GM19372 (cell line): ENCODE measurements at regions not wholly inside any gene's neighbourhood (a gene's known extent, or its start where the extent isn't known, plus 50 kb on each side); places are given as distances from the start of the nearest gene placed in this dataset.

ENCODE experiments used
- ATAC-seq: cut with Tn5 transposase; IDR thresholded peaks from one replicate; pipeline ENCODE4 v1.9.1; 2021; ENCODE audit warnings: mild to moderate bottlenecking, low read depth, moderate library complexity; ENCODE audit not compliant: unreplicated experiment

DNA sequence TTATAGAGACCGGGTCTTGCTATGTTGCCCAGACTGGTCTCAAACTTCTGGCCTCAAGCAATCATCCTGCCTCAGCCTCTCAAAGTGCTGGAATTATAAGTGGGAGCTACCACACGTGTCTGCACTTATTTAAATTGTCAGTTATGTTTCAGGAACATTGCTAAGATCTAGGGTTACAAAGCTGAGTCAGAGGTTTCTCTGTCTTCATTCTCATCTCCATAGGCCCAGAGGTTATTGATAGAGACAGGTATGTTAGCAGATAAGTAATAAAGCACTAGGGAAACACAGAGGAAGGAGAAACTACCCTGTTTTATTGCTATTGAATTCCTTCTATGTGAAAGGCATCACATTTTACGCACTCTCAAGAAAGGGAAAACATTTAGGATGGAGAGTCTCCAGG lies 214.1 kb downstream of the REEP3 start:
- no peak for ATAC-seq

DNA sequence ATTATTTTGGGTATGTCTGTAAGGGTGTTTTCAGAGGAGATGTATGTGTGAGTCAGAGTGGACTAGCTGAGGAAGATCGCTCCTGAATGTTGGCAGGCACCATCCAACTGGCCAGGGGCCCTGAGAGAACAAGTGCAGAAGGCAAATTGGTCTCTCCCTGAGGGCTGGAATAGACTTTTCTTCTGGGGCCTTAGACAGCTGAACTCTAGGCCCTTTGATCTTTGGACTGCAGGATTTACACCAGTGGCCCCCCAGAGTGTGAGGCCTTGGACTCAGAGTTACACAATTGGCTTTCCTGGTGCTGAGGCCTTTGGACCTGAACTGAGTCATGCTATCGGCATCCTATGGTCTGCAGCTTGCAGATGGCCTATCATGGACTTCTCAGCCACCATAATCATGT lies 217.2 kb downstream of the REEP3 start:
- no peak for ATAC-seq

DNA sequence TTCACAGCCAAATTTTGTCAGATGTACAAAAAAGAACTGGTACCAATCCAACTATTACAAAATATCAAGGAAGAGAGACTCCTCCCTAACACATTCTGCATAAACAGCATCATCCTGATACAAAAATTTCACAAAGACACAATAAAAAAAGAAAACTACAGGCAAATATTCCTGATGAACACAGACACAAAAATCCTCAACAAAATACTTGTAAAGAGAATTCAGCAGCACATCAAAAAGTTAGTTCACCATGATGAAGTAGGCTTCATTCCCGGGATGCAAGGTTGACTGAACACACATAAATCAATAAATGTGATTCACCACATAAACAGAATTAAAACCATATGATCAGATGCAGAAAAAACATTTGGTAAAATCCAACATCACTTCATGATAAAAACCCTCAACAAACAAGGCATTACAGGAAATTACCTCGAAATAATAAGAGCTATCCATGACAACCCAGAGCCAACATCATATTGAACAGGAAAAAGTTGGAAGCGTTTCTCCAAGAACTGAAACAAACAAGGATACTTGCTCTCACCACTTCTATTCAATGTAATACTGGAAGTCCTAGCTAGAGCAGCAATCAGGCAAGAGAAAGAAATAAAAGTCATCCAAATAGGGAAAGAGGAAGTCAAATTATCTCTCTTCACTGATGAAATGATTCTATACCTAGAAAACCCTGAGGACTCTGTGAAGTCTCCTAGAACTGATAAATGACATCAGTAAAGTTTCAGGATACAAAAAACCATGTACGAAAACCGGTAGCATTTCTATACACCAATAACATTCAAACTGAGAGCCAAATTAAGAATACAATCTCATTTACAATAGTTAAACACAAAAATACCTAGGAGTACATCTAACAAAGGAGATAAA lies 223.1 kb downstream of the REEP3 start:
- ATAC-seq = no peak

DNA sequence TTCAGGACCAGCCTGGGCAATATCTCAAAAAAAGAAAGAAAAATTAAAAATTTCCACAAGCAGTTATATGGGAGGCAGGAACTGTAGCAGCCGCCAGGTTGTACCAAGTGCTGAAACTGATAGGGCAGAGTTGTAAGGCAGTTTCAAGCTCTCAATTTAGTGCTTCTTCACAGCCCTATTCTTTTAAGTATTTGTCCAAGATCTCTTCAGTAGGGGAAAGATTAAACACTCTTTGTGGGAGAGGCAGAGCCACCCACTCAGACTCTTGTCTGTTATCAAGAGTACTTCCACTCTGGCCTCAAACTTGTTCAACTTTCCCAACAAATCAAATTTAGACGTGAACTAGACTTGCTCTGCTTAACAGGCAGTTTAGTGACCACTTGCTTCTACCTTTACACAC lies 228.7 kb downstream of the REEP3 start:
- no peak for ATAC-seq

GRCh38 chr10:63751836-63752235 lies 230.6 kb downstream of the REEP3 start:
- ATAC-seq = no peak

DNA sequence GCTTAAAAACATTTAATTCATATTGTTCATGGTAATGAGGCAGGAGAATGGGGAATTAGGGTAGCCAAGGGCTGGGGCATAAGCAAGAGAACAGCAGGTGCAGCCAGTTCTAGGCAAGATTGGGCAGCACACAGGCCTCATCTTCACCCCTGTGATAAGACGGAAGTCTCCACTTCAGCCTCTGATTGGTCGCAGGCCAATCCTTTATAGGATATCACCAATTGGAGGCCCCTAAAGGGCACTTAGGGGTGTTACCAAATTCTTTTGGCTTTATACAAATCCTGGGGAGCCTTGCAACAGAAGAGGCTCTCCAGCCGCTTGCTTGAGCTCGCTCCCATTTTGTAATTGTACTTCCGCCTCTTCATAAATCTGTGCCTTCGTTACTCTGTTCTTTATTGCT lies 231.1 kb downstream of the REEP3 start:
- ATAC-seq = no peak

DNA sequence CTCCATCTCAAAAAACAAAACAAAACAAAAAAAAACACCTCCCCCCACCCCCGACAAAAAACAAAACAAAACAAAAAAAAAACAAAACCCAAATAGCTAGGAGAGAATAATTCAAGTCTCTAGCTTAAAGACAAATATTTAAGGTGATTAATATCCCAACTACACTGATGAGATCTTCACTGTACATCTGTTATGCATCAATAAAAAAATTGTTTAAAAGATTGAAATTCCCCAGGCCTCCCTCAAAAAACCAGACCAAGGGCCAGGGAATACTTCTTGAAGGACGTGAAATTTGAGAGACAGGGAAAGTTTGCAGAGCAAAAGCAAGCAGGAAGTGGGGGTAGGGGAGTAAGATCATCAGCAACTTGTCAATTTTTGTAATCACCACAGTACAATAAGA lies 232.6 kb downstream of the REEP3 start:
- no peak for ATAC-seq

DNA sequence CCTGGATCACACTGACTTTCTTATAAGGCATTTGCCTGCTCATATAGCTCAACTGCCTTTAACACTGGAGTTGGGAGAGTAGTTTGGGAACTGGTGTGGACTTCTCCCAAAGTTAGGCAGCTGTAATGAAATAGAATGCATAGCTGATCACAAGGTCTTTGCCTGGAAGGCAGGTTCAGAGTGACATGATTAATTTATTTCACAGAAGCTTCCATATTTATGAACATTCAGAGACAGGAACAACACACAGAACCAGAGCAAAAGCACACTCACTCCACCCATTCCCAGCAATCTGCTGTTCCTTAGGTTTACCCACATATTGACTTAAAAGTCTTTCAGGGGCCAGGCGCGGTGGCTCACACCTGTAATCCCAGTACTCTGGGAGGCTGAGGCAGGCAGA lies 234.2 kb downstream of the REEP3 start:
- no peak for ATAC-seq

- no peak for ATAC-seq
Measured at GRCh38 chr10:63757067-63757466, 235.9 kb downstream of the REEP3 start.

DNA sequence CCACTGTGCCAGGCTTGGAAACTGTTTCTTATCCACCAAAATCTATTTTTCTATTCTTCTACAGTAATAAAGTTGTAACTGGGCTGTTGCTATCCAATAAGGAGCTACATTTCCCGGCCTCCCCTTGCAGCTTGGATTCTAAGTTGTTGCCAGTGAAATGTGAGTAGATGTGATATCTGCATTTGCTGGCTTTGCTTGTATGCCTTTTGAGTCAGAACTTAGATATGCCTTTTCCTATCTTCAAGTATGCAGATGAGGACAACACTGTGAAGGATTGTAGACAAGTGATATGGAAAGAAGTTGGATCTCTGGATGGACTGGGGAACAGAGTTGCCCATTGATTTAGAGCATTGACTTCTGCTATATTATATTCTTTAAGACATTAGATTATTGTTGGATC lies 236.9 kb downstream of the REEP3 start:
- no peak for ATAC-seq

DNA sequence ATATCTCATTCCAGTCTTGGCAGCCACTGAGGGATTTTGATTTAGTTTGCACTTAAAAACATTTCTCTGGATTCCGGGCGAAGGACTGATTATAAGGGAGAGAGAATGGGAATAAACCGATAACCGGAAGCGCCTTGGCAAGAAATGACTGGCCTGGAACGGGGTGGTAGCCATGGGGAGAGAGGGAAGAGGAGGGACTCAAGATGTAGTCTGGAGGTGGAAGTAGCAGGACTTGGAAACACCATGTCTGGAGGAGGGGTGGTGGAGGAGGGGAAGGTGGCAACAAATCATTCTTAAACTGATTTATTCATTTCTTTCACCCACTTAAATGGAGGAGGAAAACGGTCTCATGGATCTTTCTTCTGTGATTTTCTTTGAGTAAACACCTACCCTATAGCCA lies 238.1 kb downstream of the REEP3 start:
- ATAC-seq = no peak

GRCh38 chr10:63760034-63760707 lies 239.0 kb downstream of the REEP3 start:
- no peak for ATAC-seq

- no peak for ATAC-seq
Measured at GRCh38 chr10:63760708-63761047, 239.5 kb downstream of the REEP3 start.

- ATAC-seq = no peak
Measured at GRCh38 chr10:63761243-63761642, 240.0 kb downstream of the REEP3 start.

DNA sequence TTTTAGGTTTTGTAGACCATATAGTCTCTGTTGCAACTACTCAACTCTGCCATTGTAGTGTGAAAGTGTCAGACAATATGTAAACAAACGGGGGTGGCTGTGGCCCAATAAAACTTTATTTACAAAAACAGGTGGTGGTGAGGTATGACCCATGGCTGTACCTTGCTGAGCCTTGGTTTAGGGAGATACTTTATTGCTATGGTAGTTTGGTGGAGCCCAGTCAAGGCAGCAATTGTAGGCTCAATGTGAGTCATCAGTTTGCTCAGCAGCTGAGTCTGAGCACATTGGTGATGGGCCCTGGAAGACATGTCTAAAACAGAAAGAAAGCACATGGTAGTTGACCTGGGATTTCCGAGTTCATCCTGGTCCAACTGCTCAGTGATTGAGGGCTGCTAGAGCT lies 242.5 kb downstream of the REEP3 start:
- no peak for ATAC-seq

DNA sequence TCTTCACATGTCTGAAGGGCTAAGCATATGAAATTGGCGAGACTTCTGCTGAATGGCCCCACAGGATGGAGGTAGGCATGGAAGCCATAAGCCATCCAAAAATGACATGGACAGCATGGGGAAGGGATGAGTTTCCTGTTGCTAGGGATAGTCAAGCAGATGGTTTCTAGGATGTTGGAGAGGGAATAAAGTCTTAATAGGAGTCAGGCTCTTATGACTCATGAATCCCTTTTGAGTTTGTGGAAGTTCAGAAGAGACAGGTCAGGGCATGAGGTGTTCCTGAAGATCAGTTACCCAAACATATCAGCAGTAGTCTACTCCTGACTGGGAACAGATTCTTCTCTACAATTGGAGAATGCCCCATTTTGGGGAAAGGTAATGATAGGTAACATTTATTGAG lies 243.9 kb downstream of the REEP3 start:
- ATAC-seq = no peak

GRCh38 chr10:63766745-63767137 lies 245.5 kb downstream of the REEP3 start:
- ATAC-seq = no peak

GRCh38 chr10:63767138-63767801 lies 246.1 kb downstream of the REEP3 start:
- no peak for ATAC-seq

DNA sequence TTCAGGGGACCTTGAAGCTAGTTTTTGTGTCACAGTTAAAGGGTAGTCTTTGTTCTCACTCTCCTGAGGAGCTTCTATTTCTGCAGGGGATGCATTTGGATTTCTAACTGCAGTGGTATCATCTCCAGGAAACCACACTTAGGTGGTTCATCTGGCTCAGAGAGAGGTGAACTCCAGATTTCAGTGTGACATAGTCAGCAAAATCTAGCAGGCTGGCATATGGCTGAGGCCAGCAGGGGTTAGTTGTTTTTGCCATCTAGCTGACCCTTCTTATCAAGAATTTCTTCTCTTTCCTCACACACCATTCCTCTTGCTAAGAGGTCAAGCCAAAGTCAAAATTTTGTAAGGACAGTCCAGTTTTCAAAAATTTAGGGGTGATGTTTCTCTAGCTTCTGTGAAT lies 248.2 kb downstream of the REEP3 start:
- ATAC-seq = no peak

DNA sequence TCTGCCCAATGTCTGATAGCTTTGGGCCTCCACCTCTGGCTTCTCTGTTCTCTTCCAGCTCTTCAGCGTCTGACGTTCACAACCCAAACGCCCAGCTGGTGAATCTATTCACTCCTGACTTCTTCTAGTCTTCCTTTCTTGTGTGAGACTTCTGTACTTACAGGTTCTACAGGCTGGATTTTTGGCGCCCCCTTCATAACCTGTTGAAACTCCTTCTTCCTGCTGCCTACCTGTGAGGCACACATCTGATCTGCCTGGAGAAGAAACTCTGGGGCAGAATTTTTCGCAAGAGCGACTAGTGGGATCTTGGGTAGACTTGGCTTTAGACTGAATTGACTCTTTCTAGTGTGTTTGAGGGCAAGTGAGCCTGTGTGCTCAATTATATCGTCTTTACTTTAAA lies 249.3 kb downstream of the REEP3 start:
- ATAC-seq = no peak

DNA sequence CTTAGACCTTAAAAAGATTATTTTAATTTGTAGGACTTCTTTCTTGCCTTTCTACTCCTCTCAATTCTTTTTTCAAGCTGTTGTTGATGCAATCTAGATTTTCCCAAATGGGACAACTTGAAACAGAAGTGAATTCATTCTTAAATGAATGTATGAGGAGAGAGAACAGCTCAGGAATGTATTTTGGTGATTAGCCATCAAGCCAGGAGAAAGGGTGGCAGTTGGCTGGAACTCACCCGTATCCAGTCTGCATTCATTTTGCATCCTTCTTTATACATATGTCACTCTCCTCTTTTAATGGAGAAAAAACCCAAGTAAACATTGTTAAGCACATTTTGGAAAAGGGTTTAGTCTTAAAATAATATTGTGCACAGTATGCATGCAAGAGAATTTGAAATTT lies 251.3 kb downstream of the REEP3 start:
- no peak for ATAC-seq

DNA sequence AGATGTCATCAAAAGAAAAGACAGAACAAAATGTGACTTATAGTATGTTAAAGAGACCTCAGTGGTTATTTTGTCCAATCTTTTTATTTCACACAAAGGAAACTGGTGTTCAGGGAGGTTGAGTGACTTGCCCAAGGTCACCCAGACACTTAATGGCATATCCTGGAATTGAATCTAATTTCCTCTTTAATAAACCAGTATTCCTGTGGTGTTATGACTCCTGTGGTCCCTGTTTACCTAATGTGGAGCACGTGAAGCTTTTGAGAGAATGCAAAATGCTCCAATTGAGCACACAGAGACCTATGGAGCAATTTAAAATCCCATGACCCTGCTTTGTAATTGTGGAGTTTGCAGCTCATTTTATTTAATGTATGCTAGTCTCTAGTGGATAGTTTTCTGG lies 251.9 kb downstream of the REEP3 start:
- no peak for ATAC-seq
